ENCODE measurements at regions not wholly inside any gene's neighbourhood (a gene's known extent, or its start where the extent isn't known, plus 50 kb on each side); places are given as distances from the start of the nearest gene placed in this dataset.

GRCh38 chr7:22660732-22661131, 66.3 kb upstream of the IL6 start:
- no peak overlapping the region for H3K27ac ChIP-seq (ENCODE audit: low read length)
- H3K4me3 ChIP-seq (ENCODE audit: low read depth in 1 of 2, low read length in 2 of 2): no peak overlapping the region
- H3K79me2 ChIP-seq (ENCODE audit: insufficient read depth, low read length): no peaks in the 10 kb centered on the region
- no peaks in the 10 kb centered on the region for H4K20me1 ChIP-seq (ENCODE audit: insufficient read depth, low read length)
- no peaks in the 10 kb centered on the region for H3K36me3 ChIP-seq (ENCODE audit: insufficient read depth, low read length)
- H2AFZ ChIP-seq (ENCODE audit: low read depth, low read length): no peak overlapping the region
- peak; percentile 7 for DNase-seq
- TF ChIP-seq, protein P1, sequence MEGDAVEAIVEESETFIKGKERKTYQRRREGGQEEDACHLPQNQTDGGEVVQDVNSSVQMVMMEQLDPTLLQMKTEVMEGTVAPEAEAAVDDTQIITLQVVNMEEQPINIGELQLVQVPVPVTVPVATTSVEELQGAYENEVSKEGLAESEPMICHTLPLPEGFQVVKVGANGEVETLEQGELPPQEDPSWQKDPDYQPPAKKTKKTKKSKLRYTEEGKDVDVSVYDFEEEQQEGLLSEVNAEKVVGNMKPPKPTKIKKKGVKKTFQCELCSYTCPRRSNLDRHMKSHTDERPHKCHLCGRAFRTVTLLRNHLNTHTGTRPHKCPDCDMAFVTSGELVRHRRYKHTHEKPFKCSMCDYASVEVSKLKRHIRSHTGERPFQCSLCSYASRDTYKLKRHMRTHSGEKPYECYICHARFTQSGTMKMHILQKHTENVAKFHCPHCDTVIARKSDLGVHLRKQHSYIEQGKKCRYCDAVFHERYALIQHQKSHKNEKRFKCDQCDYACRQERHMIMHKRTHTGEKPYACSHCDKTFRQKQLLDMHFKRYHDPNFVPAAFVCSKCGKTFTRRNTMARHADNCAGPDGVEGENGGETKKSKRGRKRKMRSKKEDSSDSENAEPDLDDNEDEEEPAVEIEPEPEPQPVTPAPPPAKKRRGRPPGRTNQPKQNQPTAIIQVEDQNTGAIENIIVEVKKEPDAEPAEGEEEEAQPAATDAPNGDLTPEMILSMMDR (IDR thresholded peaks at IDR 0.05; ENCODE audit: borderline replicate concordance, extremely low read depth, low read length, poor library complexity, severe bottlenecking): peak; percentile 58
- TF ChIP-seq EZH2 (IDR thresholded peaks at IDR 0.05; ENCODE audit: borderline replicate concordance, low read depth, low read length, severe bottlenecking): no peak
- no peaks in the 10 kb centered on the region for H3K9me3 ChIP-seq (ENCODE audit: insufficient read depth, low read length, severe bottlenecking)
- no peak for ATAC-seq (ENCODE audit: insufficient read depth, low read depth)
- no peaks in the 10 kb centered on the region for H3K4me1 ChIP-seq (ENCODE audit: insufficient read depth, low read length)
- H3K27me3 ChIP-seq (ENCODE audit: insufficient read depth, low read length, poor library complexity): no peaks in the 10 kb centered on the region
- H3K4me2 ChIP-seq (ENCODE audit: insufficient read depth, low read length): no peak overlapping the region
- no peak overlapping the region for H3K9ac ChIP-seq (ENCODE audit: low read depth, low read length)

- DNase-seq (no peak), ATAC-seq (ENCODE audit: insufficient read depth, low read depth) (no peak)
- Histone ChIP-seq H3K4me3 (ENCODE audit: low read depth in 1 of 2, low read length in 2 of 2) (no peak overlapping the region), H3K79me2 (ENCODE audit: insufficient read depth, low read length) (no peaks in the 10 kb centered on the region), H3K4me2 (ENCODE audit: insufficient read depth, low read length) (no peak overlapping the region), H3K9me3 (ENCODE audit: insufficient read depth, low read length, severe bottlenecking) (no peaks in the 10 kb centered on the region), H3K4me1 (ENCODE audit: insufficient read depth, low read length) (no peaks in the 10 kb centered on the region), H3K9ac (ENCODE audit: low read depth, low read length) (no peak overlapping the region), H3K27ac (ENCODE audit: low read length) (no peak overlapping the region), H2AFZ (ENCODE audit: low read depth, low read length) (no peak overlapping the region), H4K20me1 (ENCODE audit: insufficient read depth, low read length) (no peaks in the 10 kb centered on the region), H3K27me3 (ENCODE audit: insufficient read depth, low read length, poor library complexity) (no peaks in the 10 kb centered on the region), H3K36me3 (ENCODE audit: insufficient read depth, low read length) (no peaks in the 10 kb centered on the region)
- no peak for TF ChIP-seq EZH2 (IDR thresholded peaks at IDR 0.05; ENCODE audit: borderline replicate concordance, low read depth, low read length, severe bottlenecking)
- TF ChIP-seq, protein P1 (IDR thresholded peaks at IDR 0.05; ENCODE audit: borderline replicate concordance, extremely low read depth, low read length, poor library complexity, severe bottlenecking): no peak
These were observed 66.7 kb upstream of the IL6 start for GRCh38 chr7:22660293-22660692.

- no peak for TF ChIP-seq EZH2 (IDR thresholded peaks at IDR 0.05; ENCODE audit: borderline replicate concordance, low read depth, low read length, severe bottlenecking)
- Histone ChIP-seq H3K36me3 (ENCODE audit: insufficient read depth, low read length) (no peaks in the 10 kb centered on the region), H3K4me2 (ENCODE audit: insufficient read depth, low read length) (no peak overlapping the region), H3K9me3 (ENCODE audit: insufficient read depth, low read length, severe bottlenecking) (no peaks in the 10 kb centered on the region), H3K27me3 (ENCODE audit: insufficient read depth, low read length, poor library complexity) (peaks cover 1% of the 10 kb centered on the region), H2AFZ (ENCODE audit: low read depth, low read length) (no peak overlapping the region), H4K20me1 (ENCODE audit: insufficient read depth, low read length) (no peaks in the 10 kb centered on the region), H3K4me1 (ENCODE audit: insufficient read depth, low read length) (no peaks in the 10 kb centered on the region), H3K4me3 (ENCODE audit: low read depth in 1 of 2, low read length in 2 of 2) (no peak overlapping the region), H3K27ac (ENCODE audit: low read length) (no peak overlapping the region), H3K9ac (ENCODE audit: low read depth, low read length) (no peak overlapping the region), H3K79me2 (ENCODE audit: insufficient read depth, low read length) (no peaks in the 10 kb centered on the region)
- no peak for DNase-seq
- no peak for ATAC-seq (ENCODE audit: insufficient read depth, low read depth)
These were observed 67.3 kb upstream of the IL6 start for GRCh38 chr7:22659741-22660140.

- no peaks in the 10 kb centered on the region for H3K79me2 ChIP-seq (ENCODE audit: insufficient read depth, low read length)
- no peaks in the 10 kb centered on the region for H3K9me3 ChIP-seq (ENCODE audit: insufficient read depth, low read length, severe bottlenecking)
- H3K4me1 ChIP-seq (ENCODE audit: insufficient read depth, low read length): no peaks in the 10 kb centered on the region
- no peak overlapping the region for H3K27ac ChIP-seq (ENCODE audit: low read length)
- TF ChIP-seq, protein P1 (IDR thresholded peaks at IDR 0.05; ENCODE audit: borderline replicate concordance, extremely low read depth, low read length, poor library complexity, severe bottlenecking): no peak
- TF ChIP-seq EZH2 (IDR thresholded peaks at IDR 0.05; ENCODE audit: borderline replicate concordance, low read depth, low read length, severe bottlenecking): no peak
- H3K4me3 ChIP-seq (ENCODE audit: low read depth in 1 of 2, low read length in 2 of 2): no peak overlapping the region
- H4K20me1 ChIP-seq (ENCODE audit: insufficient read depth, low read length): no peaks in the 10 kb centered on the region
- no peak for ATAC-seq (ENCODE audit: insufficient read depth, low read depth)
- H3K36me3 ChIP-seq (ENCODE audit: insufficient read depth, low read length): no peaks in the 10 kb centered on the region
- H3K9ac ChIP-seq (ENCODE audit: low read depth, low read length): no peak overlapping the region
- no peak overlapping the region for H3K4me2 ChIP-seq (ENCODE audit: insufficient read depth, low read length)
- peaks cover 7% of the 10 kb centered on the region for H3K27me3 ChIP-seq (ENCODE audit: insufficient read depth, low read length, poor library complexity)
- no peak overlapping the region for H2AFZ ChIP-seq (ENCODE audit: low read depth, low read length)
- DNase-seq: no peak
These were observed 69.0 kb upstream of the IL6 start for GRCh38 chr7:22658031-22658430.

Data from DND-41 (cell line).